Neural progenitor cell (in vitro differentiated cells): ENCODE measurements at regions not wholly inside any gene's neighbourhood (a gene's known extent, or its start where the extent isn't known, plus 50 kb on each side); places are given as distances from the start of the nearest gene placed in this dataset.
"Not testable (repeated sequence)": the region's sequence is repeated elsewhere in the genome, so short reads cannot be mapped to it uniquely, and the experiment has no call there.

Experiments
- DNase-seq: peaks from one replicate; pipeline ENCODE4 v3.0.0-alpha.2; 2016; ENCODE audit warnings: low spot score
- H2AFZ ChIP-seq: fragments of 200-600 bp; sonication (generic); replicated peaks from 2 replicates; pipeline ENCODE4 v1.6.1; 2016; ENCODE audit warnings: antibody characterized with exemption
- H3F3A ChIP-seq: fragments of 200-600 bp; sonication (generic); 2 replicates; pipeline ENCODE4 v1.6.1; 2016; ENCODE audit warnings: antibody characterized with exemption, low read depth
- H3K27ac ChIP-seq: fragments of 200-600 bp; sonication (generic); 2 replicates; pipeline ENCODE4 v1.5.1; 2016; ENCODE audit warnings: mild to moderate bottlenecking
- H3K27me3 ChIP-seq: fragments of 200-600 bp; sonication (generic); 2 replicates; pipeline ENCODE4 v1.6.1; 2016; ENCODE audit warnings: mild to moderate bottlenecking, moderate library complexity
- H3K36me3 ChIP-seq: fragments of 200-600 bp; sonication (generic); 2 replicates; pipeline ENCODE4 v1.5.1; 2016
- H3K4me1 ChIP-seq: fragments of 200-600 bp; sonication (generic); 2 replicates; pipeline ENCODE4 v1.6.1; 2016; ENCODE audit warnings: mixed run types
- H3K4me2 ChIP-seq: fragments of 200-600 bp; sonication (generic); 2 replicates; pipeline ENCODE4 v1.6.1; 2016
- H3K4me3 ChIP-seq: fragments of 200-600 bp; sonication (generic); 2 replicates; pipeline ENCODE4 v1.5.1; 2016
- H3K79me2 ChIP-seq: fragments of 200-600 bp; sonication (generic); 2 replicates; pipeline ENCODE4 v1.6.1; 2016; ENCODE audit warnings: low read depth
- H3K9ac ChIP-seq: fragments of 200-600 bp; sonication (generic); 2 replicates; pipeline ENCODE4 v1.6.1; 2016
- H3K9me3 ChIP-seq: fragments of 200-600 bp; sonication (generic); 2 replicates; pipeline ENCODE4 v1.5.1; 2016; ENCODE audit warnings: low read depth
- H4K20me1 ChIP-seq: fragments of 200-600 bp; sonication (generic); 2 replicates; pipeline ENCODE4 v1.6.1; 2016; ENCODE audit warnings: low read depth
- H3K27ac Mint-ChIP-seq: 3 replicates; pipeline ENCODE4 v1.8.0; 2021; ENCODE audit warnings: mixed read lengths
- H3K27me3 Mint-ChIP-seq: 2 replicates; pipeline ENCODE4 v1.8.0; 2022; ENCODE audit warnings: low read depth, mild to moderate bottlenecking, inconsistent platforms, moderate library complexity, mixed read lengths; ENCODE audit not compliant: insufficient read depth
- H3K36me3 Mint-ChIP-seq: 3 replicates; pipeline ENCODE4 v1.8.0; 2021; ENCODE audit warnings: mixed read lengths
- H3K4me1 Mint-ChIP-seq: 3 replicates; pipeline ENCODE4 v1.8.0; 2021; ENCODE audit warnings: mixed read lengths
- H3K4me3 Mint-ChIP-seq: 3 replicates; pipeline ENCODE4 v1.8.0; 2021; ENCODE audit warnings: mild to moderate bottlenecking, moderate library complexity, mixed read lengths
- H3K9me3 Mint-ChIP-seq: 3 replicates; pipeline ENCODE4 v1.8.0; 2020; ENCODE audit warnings: mixed read lengths
- CTCF ChIP-seq: fragments of 200-600 bp; sonication (generic); IDR thresholded peaks from 2 replicates; pipeline ENCODE4 v1.5.1; 2017; ENCODE audit warnings: antibody characterized with exemption, mild to moderate bottlenecking
- EZH2 ChIP-seq: fragments of 200-600 bp; sonication (generic); IDR thresholded peaks from 2 replicates; pipeline ENCODE4 v1.6.1; 2017; ENCODE audit warnings: antibody characterized with exemption, mild to moderate bottlenecking, moderate library complexity
- EZH2phosphoT487 ChIP-seq: fragments of 200-600 bp; sonication (generic); IDR thresholded peaks from 2 replicates; pipeline ENCODE4 v1.6.1; 2017; ENCODE audit warnings: antibody characterized with exemption

GRCh38 chr15:31647337-31647826 lies 320.7 kb downstream of the KLF13 start:
- H3K36me3 ChIP-seq, H3K27me3 Mint-ChIP-seq, H3K4me2 ChIP-seq, H3K27ac Mint-ChIP-seq, H3K4me1 Mint-ChIP-seq, H3K36me3 Mint-ChIP-seq, H3K9me3 ChIP-seq, H3K79me2 ChIP-seq, H3K4me1 ChIP-seq, H3K27me3 ChIP-seq, H3K4me3 ChIP-seq, DNase-seq, H3K9ac ChIP-seq, H3F3A ChIP-seq, H2AFZ ChIP-seq, H3K4me3 Mint-ChIP-seq, H4K20me1 ChIP-seq, H3K9me3 Mint-ChIP-seq, H3K27ac ChIP-seq: not testable (repeated sequence)

GRCh38 chr15:31649634-31650033 lies 323.0 kb downstream of the KLF13 start:
- not testable (repeated sequence) for H3K36me3 ChIP-seq, H3K79me2 ChIP-seq, H3K4me1 ChIP-seq, H3K4me1 Mint-ChIP-seq, H3K4me3 Mint-ChIP-seq, H2AFZ ChIP-seq, H4K20me1 ChIP-seq, DNase-seq, H3K9ac ChIP-seq, H3K4me2 ChIP-seq, H3F3A ChIP-seq, H3K27ac ChIP-seq, H3K27me3 ChIP-seq, H3K27ac Mint-ChIP-seq, H3K36me3 Mint-ChIP-seq, H3K27me3 Mint-ChIP-seq, H3K9me3 Mint-ChIP-seq, H3K9me3 ChIP-seq, H3K4me3 ChIP-seq

- not testable (repeated sequence) for H3K4me3 Mint-ChIP-seq, H3K27ac ChIP-seq, H3K36me3 Mint-ChIP-seq, H3K79me2 ChIP-seq, H3K4me2 ChIP-seq, H3F3A ChIP-seq, DNase-seq, H3K4me1 Mint-ChIP-seq, H3K9me3 ChIP-seq, H3K9me3 Mint-ChIP-seq, H3K27me3 Mint-ChIP-seq, H3K4me1 ChIP-seq, H2AFZ ChIP-seq, H3K36me3 ChIP-seq, H3K27ac Mint-ChIP-seq, H4K20me1 ChIP-seq, H3K9ac ChIP-seq, H3K4me3 ChIP-seq, H3K27me3 ChIP-seq
- peak; percentile 37 for TF ChIP-seq CTCF
These were observed 323.5 kb downstream of the KLF13 start for GRCh38 chr15:31650055-31650701.

- DNase-seq, H3K9ac ChIP-seq, H3K4me1 ChIP-seq, H3K27ac Mint-ChIP-seq, H3K36me3 ChIP-seq, H3K27me3 Mint-ChIP-seq, H3K4me3 Mint-ChIP-seq, H3K9me3 ChIP-seq, H3K4me3 ChIP-seq, H3K79me2 ChIP-seq, H3K36me3 Mint-ChIP-seq, H2AFZ ChIP-seq, H3F3A ChIP-seq, H3K9me3 Mint-ChIP-seq, H3K4me2 ChIP-seq, H3K27me3 ChIP-seq, H3K27ac ChIP-seq, H3K4me1 Mint-ChIP-seq, H4K20me1 ChIP-seq: not testable (repeated sequence)
These were observed 330.3 kb downstream of the KLF13 start for GRCh38 chr15:31656915-31657314.

GRCh38 chr15:31660816-31661215 lies 334.2 kb downstream of the KLF13 start:
- H3K27me3 Mint-ChIP-seq, result peaks cover 6% of the 10 kb centered on the region
- no peak for DNase-seq
- Histone ChIP-seq H3K4me2 (no peak overlapping the region), H3K9me3 (no peaks in the 10 kb centered on the region), H3K9ac (no peak overlapping the region), H4K20me1 (no peaks in the 10 kb centered on the region), H3K4me1 (no peaks in the 10 kb centered on the region), H2AFZ (no peak overlapping the region), H3K79me2 (no peaks in the 10 kb centered on the region), H3K36me3 (no peaks in the 10 kb centered on the region), H3F3A (no peaks in the 10 kb centered on the region), H3K27ac (no peak overlapping the region), H3K4me3 (no peak overlapping the region), H3K27me3 (no peaks in the 10 kb centered on the region)
- H3K4me1 Mint-ChIP-seq, result no peaks in the 10 kb centered on the region
- H3K27ac Mint-ChIP-seq, result no peak overlapping the region
- H3K4me3 Mint-ChIP-seq, result no peak overlapping the region
- TF ChIP-seq EZH2, result no peak
- no peak for TF ChIP-seq EZH2phosphoT487
- no peak for TF ChIP-seq CTCF
- no peaks in the 10 kb centered on the region for H3K9me3 Mint-ChIP-seq
- H3K36me3 Mint-ChIP-seq, result no peaks in the 10 kb centered on the region

GRCh38 chr15:31665732-31666131 lies 339.1 kb downstream of the KLF13 start:
- not testable (repeated sequence) for H3K4me2 ChIP-seq, H4K20me1 ChIP-seq, H3K27me3 ChIP-seq, H2AFZ ChIP-seq, H3K79me2 ChIP-seq, H3K9ac ChIP-seq, H3K27ac Mint-ChIP-seq, H3K36me3 ChIP-seq, DNase-seq, H3K27ac ChIP-seq, H3K9me3 ChIP-seq, H3K4me3 Mint-ChIP-seq, H3K4me3 ChIP-seq, H3F3A ChIP-seq, H3K4me1 ChIP-seq, H3K36me3 Mint-ChIP-seq, H3K27me3 Mint-ChIP-seq, H3K4me1 Mint-ChIP-seq, H3K9me3 Mint-ChIP-seq
